Choroid plexus epithelial cell (primary cell): ENCODE measurements at regions not wholly inside any gene's neighbourhood (a gene's known extent, or its start where the extent isn't known, plus 50 kb on each side); places are given as distances from the start of the nearest gene placed in this dataset.

ENCODE experiments used
- DNase-seq: peaks from one replicate; pipeline ENCODE4 v3.0.0-alpha.2; 2010; ENCODE audit warnings: low read depth
- H3K4me3 ChIP-seq: 2 replicates; pipeline ENCODE4 v1.5.1; 2011; ENCODE audit warnings: low read depth, mild to moderate bottlenecking, control low read depth, low read length, moderate library complexity
- CTCF ChIP-seq: conservative IDR thresholded peaks from 2 replicates; pipeline ENCODE4 v1.5.1; 2011; ENCODE audit warnings: low read depth, mild to moderate bottlenecking, control low read depth, inconsistent platforms, low read length, moderate library complexity

GRCh38 chr12:130084359-130084758 is 77.9 kb upstream of the FZD10 start:
- H3K4me3 ChIP-seq = no peak overlapping the region
- TF ChIP-seq CTCF = no peak
- DNase-seq = no peak

GRCh38 chr12:130086248-130086647 is 76.0 kb upstream of the FZD10 start:
- no peak overlapping the region for H3K4me3 ChIP-seq
- DNase-seq = no peak
- TF ChIP-seq CTCF = no peak

- DNase-seq = no peak
- H3K4me3 ChIP-seq = no peak overlapping the region
- TF ChIP-seq CTCF = no peak
Observed at GRCh38 chr12:130086797-130087196, 75.5 kb upstream of the FZD10 start.

- no peak for TF ChIP-seq CTCF
- no peak for DNase-seq
- no peak overlapping the region for H3K4me3 ChIP-seq
Observed at GRCh38 chr12:130087222-130087621, 75.0 kb upstream of the FZD10 start.

- H3K4me3 ChIP-seq = no peak overlapping the region
- TF ChIP-seq CTCF = no peak
- no peak for DNase-seq
Observed at GRCh38 chr12:130088504-130088903, 73.8 kb upstream of the FZD10 start.

GRCh38 chr12:130090542-130090941 is 71.7 kb upstream of the FZD10 start:
- no peak for TF ChIP-seq CTCF
- no peak overlapping the region for H3K4me3 ChIP-seq
- no peak for DNase-seq

- no peak for TF ChIP-seq CTCF
- DNase-seq = no peak
- H3K4me3 ChIP-seq = no peak overlapping the region
Observed at GRCh38 chr12:130093380-130093779, 68.9 kb upstream of the FZD10 start.
